WTC11 (cell line): ENCODE measurements at regions not wholly inside any gene's neighbourhood (a gene's known extent, or its start where the extent isn't known, plus 50 kb on each side); places are given as distances from the start of the nearest gene placed in this dataset.

ENCODE experiments used
- ELF4 ChIP-seq: sonication (generic); formaldehyde crosslinking; IDR thresholded peaks from 2 replicates; pipeline ENCODE4 v1.8.1; 2022; ENCODE audit warnings: low read depth, mild to moderate bottlenecking, moderate library complexity, missing genetic modification reagents
- TCF7 ChIP-seq: sonication (generic); formaldehyde crosslinking; IDR thresholded peaks from 2 replicates; pipeline ENCODE4 v1.8.0; 2022; ENCODE audit warnings: mild to moderate bottlenecking, low read depth, missing genetic modification reagents, moderate library complexity
- ZNF138 ChIP-seq: sonication (generic); formaldehyde crosslinking; conservative IDR thresholded peaks from 2 replicates; pipeline ENCODE4 v1.8.1; 2022; ENCODE audit warnings: mild to moderate bottlenecking, moderate library complexity, missing genetic modification reagents
- TF ChIP-seq, protein P1 (sequence below): fragments of 200-600 bp; IDR thresholded peaks from 2 replicates; pipeline ENCODE4 v1.8.0; 2022; ENCODE audit warnings: antibody characterized with exemption
- TF ChIP-seq, protein P2 (sequence below): sonication (generic); formaldehyde crosslinking; IDR thresholded peaks from 2 replicates; pipeline ENCODE4 v1.8.1; 2023; ENCODE audit warnings: mild to moderate bottlenecking, missing genetic modification reagents, moderate library complexity

DNA sequence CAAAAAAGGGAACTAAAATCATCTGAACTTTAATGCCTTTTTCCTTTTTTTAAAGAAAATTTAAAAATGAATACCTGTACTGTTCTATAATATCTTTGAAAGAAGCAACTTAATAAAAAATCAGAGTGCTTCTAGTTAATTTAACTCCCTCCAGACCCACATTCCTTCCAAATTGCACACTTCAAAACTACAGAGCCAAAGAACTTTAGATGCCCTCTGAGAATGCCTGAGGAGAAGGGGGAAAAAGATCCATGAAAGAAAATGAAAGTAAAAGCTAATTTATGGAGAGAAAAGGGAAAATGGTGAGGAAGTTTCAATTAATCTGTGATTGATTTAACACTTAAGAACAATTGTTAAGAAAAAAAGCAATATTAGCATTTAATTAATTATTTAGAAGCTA is 1141.6 kb downstream of the IGSF11 start:
- TF ChIP-seq, protein P1, sequence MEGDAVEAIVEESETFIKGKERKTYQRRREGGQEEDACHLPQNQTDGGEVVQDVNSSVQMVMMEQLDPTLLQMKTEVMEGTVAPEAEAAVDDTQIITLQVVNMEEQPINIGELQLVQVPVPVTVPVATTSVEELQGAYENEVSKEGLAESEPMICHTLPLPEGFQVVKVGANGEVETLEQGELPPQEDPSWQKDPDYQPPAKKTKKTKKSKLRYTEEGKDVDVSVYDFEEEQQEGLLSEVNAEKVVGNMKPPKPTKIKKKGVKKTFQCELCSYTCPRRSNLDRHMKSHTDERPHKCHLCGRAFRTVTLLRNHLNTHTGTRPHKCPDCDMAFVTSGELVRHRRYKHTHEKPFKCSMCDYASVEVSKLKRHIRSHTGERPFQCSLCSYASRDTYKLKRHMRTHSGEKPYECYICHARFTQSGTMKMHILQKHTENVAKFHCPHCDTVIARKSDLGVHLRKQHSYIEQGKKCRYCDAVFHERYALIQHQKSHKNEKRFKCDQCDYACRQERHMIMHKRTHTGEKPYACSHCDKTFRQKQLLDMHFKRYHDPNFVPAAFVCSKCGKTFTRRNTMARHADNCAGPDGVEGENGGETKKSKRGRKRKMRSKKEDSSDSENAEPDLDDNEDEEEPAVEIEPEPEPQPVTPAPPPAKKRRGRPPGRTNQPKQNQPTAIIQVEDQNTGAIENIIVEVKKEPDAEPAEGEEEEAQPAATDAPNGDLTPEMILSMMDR, result no peak
- no peak for TF ChIP-seq TCF7 (CRISPR knock-in tag)
- no peak for TF ChIP-seq ELF4 (CRISPR knock-in tag)
- TF ChIP-seq, protein P2, sequence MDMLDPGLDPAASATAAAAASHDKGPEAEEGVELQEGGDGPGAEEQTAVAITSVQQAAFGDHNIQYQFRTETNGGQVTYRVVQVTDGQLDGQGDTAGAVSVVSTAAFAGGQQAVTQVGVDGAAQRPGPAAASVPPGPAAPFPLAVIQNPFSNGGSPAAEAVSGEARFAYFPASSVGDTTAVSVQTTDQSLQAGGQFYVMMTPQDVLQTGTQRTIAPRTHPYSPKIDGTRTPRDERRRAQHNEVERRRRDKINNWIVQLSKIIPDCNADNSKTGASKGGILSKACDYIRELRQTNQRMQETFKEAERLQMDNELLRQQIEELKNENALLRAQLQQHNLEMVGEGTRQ (CRISPR knock-in tag), result no peak
- no peak for TF ChIP-seq ZNF138 (CRISPR knock-in tag)
